Testis (tissue), 2 donors: ENCODE measurements at regions not wholly inside any gene's neighbourhood (a gene's known extent, or its start where the extent isn't known, plus 50 kb on each side); places are given as distances from the start of the nearest gene placed in this dataset.

ENCODE experiments used
- DNase-seq: peaks from one replicate; pipeline ENCODE4 v3.0.0-alpha.2; 2019
- H3K27ac ChIP-seq, 2 donors: fragments of 200-600 bp; sonication (generic); one replicate each; pipeline ENCODE4 v1.5.1; 2019
- H3K27me3 ChIP-seq: fragments of 200-600 bp; sonication (generic); one replicate; pipeline ENCODE4 v1.5.1; 2019
- H3K36me3 ChIP-seq: fragments of 200-600 bp; sonication (generic); one replicate; pipeline ENCODE4 v1.5.1; 2017; ENCODE audit warnings: low read depth; ENCODE audit errors: missing control alignments
- H3K4me1 ChIP-seq: fragments of 200-600 bp; sonication (generic); one replicate; pipeline ENCODE4 v1.5.1; 2019
- H3K4me3 ChIP-seq, 2 donors: fragments of 200-600 bp; sonication (generic); one replicate each; pipeline ENCODE4 v1.5.1; 2017 to 2019
- H3K9me3 ChIP-seq: fragments of 200-600 bp; sonication (generic); one replicate; pipeline ENCODE4 v1.5.1; 2017
- POLR2A ChIP-seq: fragments of 450-650 bp; IDR thresholded peaks from one replicate; pipeline ENCODE4 v1.6.1; 2017; ENCODE audit warnings: antibody characterized with exemption, mild to moderate bottlenecking, moderate library complexity
- WGBS, 2 donors: methylation state at CpG; one replicate each; pipeline ENCODE4 v1.1.5; 2018; 5-methylcytosine and 5-hydroxymethylcytosine counted together
- intact Hi-C: fragments of 100-400 bp; cut with DNase I; formaldehyde crosslinking; loops from one replicate; pipeline ENCODE4 v1.15.1; 2023; ENCODE audit warnings: low total_unique reads
- TF ChIP-seq, protein P1 (sequence below), 3 experiments: fragments of 450-650 bp in 2 of 3; fragments of 200-600 bp in 1 of 3; sonication (generic) in 1 of 3; IDR thresholded peaks; one replicate each; pipeline ENCODE4 v1.5.1; 2016 to 2019; ENCODE audit warnings: antibody characterized with exemption in 3 of 3, mild to moderate bottlenecking in 2 of 3, moderate library complexity in 1 of 3

DNA sequence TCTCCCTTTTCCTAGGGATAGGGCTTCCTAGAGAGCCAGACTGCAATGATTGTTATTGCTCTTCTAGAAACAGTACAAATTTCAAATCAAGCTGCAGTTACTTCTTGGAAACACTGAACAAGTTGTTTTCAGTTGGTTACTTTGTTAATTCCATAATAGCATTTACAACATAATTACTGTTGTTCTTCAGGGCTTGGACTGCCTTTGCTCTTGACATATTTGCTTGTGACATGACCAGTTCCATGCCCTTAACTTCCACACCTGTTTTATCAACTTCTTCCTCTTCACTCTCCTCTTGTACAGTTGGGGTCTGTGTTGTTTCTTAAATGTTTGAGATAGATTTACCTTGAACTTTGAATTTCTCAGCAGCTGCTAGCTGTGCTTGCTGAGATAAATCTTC lies 104.4 kb downstream of the SEC23IP start:
- H3K27ac ChIP-seq, result no peak overlapping the region
- TF ChIP-seq POLR2A, result no peak
- TF ChIP-seq, protein P1, sequence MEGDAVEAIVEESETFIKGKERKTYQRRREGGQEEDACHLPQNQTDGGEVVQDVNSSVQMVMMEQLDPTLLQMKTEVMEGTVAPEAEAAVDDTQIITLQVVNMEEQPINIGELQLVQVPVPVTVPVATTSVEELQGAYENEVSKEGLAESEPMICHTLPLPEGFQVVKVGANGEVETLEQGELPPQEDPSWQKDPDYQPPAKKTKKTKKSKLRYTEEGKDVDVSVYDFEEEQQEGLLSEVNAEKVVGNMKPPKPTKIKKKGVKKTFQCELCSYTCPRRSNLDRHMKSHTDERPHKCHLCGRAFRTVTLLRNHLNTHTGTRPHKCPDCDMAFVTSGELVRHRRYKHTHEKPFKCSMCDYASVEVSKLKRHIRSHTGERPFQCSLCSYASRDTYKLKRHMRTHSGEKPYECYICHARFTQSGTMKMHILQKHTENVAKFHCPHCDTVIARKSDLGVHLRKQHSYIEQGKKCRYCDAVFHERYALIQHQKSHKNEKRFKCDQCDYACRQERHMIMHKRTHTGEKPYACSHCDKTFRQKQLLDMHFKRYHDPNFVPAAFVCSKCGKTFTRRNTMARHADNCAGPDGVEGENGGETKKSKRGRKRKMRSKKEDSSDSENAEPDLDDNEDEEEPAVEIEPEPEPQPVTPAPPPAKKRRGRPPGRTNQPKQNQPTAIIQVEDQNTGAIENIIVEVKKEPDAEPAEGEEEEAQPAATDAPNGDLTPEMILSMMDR (IDR thresholded peaks at IDR 0.05), result no peak
- no peaks in the 10 kb centered on the region for H3K27me3 ChIP-seq
- intact Hi-C loops, result no loop called here
- H3K36me3 ChIP-seq, result no peaks in the 10 kb centered on the region
- no peak overlapping the region for H3K4me3 ChIP-seq
- H3K9me3 ChIP-seq, result no peaks in the 10 kb centered on the region
- no peak for DNase-seq
- H3K4me1 ChIP-seq, result no peaks in the 10 kb centered on the region

DNA sequence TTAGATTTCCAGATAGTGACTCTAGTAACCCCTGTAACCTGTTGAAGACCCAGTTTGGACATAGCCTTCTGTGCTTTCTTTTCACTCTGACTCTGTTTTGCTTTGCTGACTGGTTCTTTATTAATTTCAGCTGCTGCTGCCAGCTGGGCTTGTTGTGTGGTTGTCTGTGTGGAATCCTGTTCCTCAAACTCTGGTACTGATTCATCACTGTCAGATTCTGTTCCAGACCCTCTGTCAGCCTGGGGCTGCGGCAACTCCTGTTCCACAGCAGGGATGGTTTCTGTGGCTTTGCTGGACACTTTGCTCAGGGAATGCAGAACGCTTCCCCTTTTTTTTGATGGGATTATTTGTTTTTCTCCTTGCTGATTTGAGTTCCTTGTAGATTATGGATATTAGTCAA lies 104.9 kb downstream of the SEC23IP start:
- intact Hi-C loops, result no loop called here
- H3K27me3 ChIP-seq, result no peaks in the 10 kb centered on the region
- no peaks in the 10 kb centered on the region for H3K36me3 ChIP-seq
- no peaks in the 10 kb centered on the region for H3K9me3 ChIP-seq
- TF ChIP-seq POLR2A, result no peak
- TF ChIP-seq, protein P1 (IDR thresholded peaks at IDR 0.05), result no peak
- 85 to 97% methylated on average over 2 of the region's 2 CpGs for WGBS, 2 donors
- H3K27ac ChIP-seq, result no peak overlapping the region
- no peak overlapping the region for H3K4me3 ChIP-seq
- H3K4me1 ChIP-seq, result no peaks in the 10 kb centered on the region
- DNase-seq, result no peak

DNA sequence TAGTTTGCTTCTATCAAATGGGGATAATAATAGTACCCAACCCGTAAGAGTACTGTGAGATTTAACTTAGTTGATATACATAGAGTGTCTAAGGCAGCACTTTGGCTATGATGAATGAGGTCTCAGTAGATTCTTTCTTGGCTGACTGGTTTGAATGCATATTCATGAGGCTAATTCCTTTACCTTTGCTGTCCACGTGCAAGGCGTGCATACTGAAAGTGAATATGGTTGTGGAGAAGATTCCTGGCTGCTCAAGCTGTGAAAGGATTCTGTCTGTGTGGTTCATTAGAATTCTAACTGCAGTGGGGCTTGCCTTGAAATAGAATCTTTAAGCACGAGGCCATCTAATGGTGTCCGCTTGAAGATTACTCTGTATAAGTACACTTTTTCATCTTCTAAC lies 110.3 kb downstream of the SEC23IP start:
- no peak for TF ChIP-seq POLR2A
- TF ChIP-seq, protein P1 (IDR thresholded peaks at IDR 0.05), result no peak
- Histone ChIP-seq H3K36me3 (no peaks in the 10 kb centered on the region), H3K4me1 (no peaks in the 10 kb centered on the region), H3K27ac (no peak overlapping the region), H3K4me3 (no peak overlapping the region), H3K27me3 (no peaks in the 10 kb centered on the region), H3K9me3 (no peaks in the 10 kb centered on the region)
- intact Hi-C loops, result no loop called here
- no peak for DNase-seq
- 79 to 90% methylated on average over 5 of the region's 5 CpGs for WGBS, 2 donors

DNA sequence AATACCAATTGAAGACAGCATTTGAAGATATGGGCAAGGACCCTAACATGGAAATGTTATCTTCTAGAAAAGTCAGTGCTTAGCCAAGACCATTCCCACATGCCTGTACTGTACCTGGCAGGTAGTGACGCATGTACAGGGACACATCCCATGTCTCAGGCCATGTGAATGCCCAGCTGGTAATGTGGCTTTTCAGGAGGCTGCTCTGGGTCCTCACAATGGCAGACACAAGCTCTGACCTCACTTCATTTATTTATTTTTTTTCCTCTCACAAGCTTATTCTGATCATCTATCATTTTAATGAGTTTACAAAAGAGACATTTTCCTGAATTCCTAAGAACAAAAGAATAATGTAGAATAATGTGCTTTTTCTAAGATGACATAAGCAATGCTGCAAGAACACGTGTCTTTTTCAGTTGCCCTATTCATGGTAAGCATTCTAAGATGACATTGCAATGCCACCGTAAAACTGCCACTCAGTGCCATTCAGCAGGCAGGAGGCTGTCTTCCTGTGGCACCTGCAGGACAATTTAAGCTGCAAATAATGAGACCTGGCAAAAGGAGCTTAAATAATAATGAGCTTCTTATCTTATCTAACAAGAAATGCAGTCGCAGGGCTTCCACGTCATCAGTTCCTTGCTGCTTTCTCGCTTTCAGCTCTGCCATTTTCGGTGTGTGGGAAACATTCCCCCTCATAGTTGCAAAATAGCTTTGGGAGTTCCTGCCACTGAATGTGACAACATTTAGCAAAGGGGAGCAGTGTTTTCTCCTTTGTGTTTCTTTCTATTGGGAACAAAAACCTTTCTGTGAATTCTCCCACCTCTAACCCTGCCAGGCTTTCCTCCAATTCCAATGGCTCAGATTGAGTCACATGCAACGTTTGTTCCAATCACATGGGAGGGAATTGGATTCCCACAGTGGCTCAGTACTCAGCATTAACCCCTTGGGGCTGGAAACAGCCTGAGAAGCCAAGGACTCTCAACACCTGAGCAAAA lies 113.0 kb downstream of the SEC23IP start:
- no peak for DNase-seq
- intact Hi-C loops, result no loop called here
- H3K9me3 ChIP-seq, result no peaks in the 10 kb centered on the region
- H3K4me3 ChIP-seq, result no peak overlapping the region
- no peak for TF ChIP-seq POLR2A
- TF ChIP-seq, protein P1 (IDR thresholded peaks at IDR 0.05), result no peak
- WGBS, 2 donors, result 48 to 58% methylated on average over 8 of the region's 8 CpGs
- H3K36me3 ChIP-seq, result no peaks in the 10 kb centered on the region
- H3K4me1 ChIP-seq, result no peaks in the 10 kb centered on the region
- no peak overlapping the region for H3K27ac ChIP-seq
- no peaks in the 10 kb centered on the region for H3K27me3 ChIP-seq

DNA sequence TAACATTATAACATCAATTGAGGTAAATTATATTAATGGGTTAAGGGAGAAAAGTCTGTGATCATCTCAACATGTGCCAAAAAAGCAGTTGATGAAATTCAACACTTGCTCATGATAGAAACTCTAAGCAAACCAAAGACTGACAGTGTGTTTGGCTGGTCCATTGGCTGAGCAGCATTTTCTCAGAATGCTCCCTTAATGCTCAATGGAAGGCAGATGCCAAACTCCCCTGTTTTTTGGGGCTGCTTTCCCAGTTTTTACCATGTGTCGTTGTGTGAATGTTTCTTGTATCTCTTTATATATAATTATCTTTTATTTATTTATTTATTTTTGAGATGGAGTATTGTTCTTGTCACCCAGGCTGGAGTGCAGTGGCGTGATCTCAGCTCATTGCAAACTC lies 114.7 kb downstream of the SEC23IP start:
- no peak for DNase-seq
- Histone ChIP-seq H3K4me3 (no peak overlapping the region), H3K9me3 (no peaks in the 10 kb centered on the region), H3K27me3 (no peaks in the 10 kb centered on the region), H3K4me1 (no peaks in the 10 kb centered on the region), H3K27ac (no peak overlapping the region), H3K36me3 (no peaks in the 10 kb centered on the region)
- 86 to 94% methylated on average over 2 of the region's 2 CpGs for WGBS, 2 donors
- no peak for TF ChIP-seq POLR2A
- TF ChIP-seq, protein P1 (IDR thresholded peaks at IDR 0.05), result no peak
- intact Hi-C loops, result no loop called here
